ELF-1 (cell line): ENCODE measurements at regions not wholly inside any gene's neighbourhood (a gene's known extent, or its start where the extent isn't known, plus 50 kb on each side); places are given as distances from the start of the nearest gene placed in this dataset.

Experiments used
- DNase-seq: peaks from one replicate; pipeline ENCODE4 v3.0.0-alpha.2; 2016; ENCODE audit warnings: low read depth, low spot score

- DNase-seq: no peak
Observed at GRCh38 chr15:25233766-25234350, 205.0 kb downstream of the UBE3A start.

GRCh38 chr15:25234831-25235230 lies 204.0 kb downstream of the UBE3A start:
- no peak for DNase-seq

- DNase-seq: no peak
Observed at GRCh38 chr15:25235391-25235790, 203.4 kb downstream of the UBE3A start.

GRCh38 chr15:25236143-25236860 lies 202.5 kb downstream of the UBE3A start:
- DNase-seq: no peak

- no peak for DNase-seq
Observed at GRCh38 chr15:25236861-25237155, 202.0 kb downstream of the UBE3A start.

GRCh38 chr15:25237291-25237978 lies 201.4 kb downstream of the UBE3A start:
- DNase-seq: no peak

- DNase-seq: no peak
Observed at GRCh38 chr15:25238126-25238525, 200.7 kb downstream of the UBE3A start.

GRCh38 chr15:25238716-25239470 lies 199.9 kb downstream of the UBE3A start:
- no peak for DNase-seq

- no peak for DNase-seq
Observed at GRCh38 chr15:25239471-25240345, 199.1 kb downstream of the UBE3A start.

- no peak for DNase-seq
Observed at GRCh38 chr15:25240461-25241021, 198.3 kb downstream of the UBE3A start.

GRCh38 chr15:25241241-25241801 lies 197.5 kb downstream of the UBE3A start:
- no peak for DNase-seq

GRCh38 chr15:25242166-25242879 lies 196.5 kb downstream of the UBE3A start:
- DNase-seq: no peak

- no peak for DNase-seq
Observed at GRCh38 chr15:25242957-25243799, 195.6 kb downstream of the UBE3A start.

GRCh38 chr15:25243800-25244097 lies 195.1 kb downstream of the UBE3A start:
- no peak for DNase-seq

GRCh38 chr15:25244731-25245585 lies 193.9 kb downstream of the UBE3A start:
- DNase-seq: no peak

GRCh38 chr15:25245801-25246622 lies 192.8 kb downstream of the UBE3A start:
- no peak for DNase-seq

- DNase-seq: no peak
Observed at GRCh38 chr15:25246641-25247406, 192.0 kb downstream of the UBE3A start.
